Endothelial cell of umbilical vein (primary cell): ENCODE measurements at regions not wholly inside any gene's neighbourhood (a gene's known extent, or its start where the extent isn't known, plus 50 kb on each side); places are given as distances from the start of the nearest gene placed in this dataset.

Experiments used
- CTCF ChIP-seq, 2 donors: IDR thresholded peaks; 1 replicate in 1 of 2; 2 replicates in 1 of 2; pipeline ENCODE4 v1.5.1; 2011; ENCODE audit warnings: low read length in 2 of 2, mild to moderate bottlenecking in 2 of 2, moderate library complexity in 2 of 2, control low read depth in 1 of 2, inconsistent platforms in 1 of 2, low read depth in 1 of 2; ENCODE audit not compliant: insufficient read depth in 1 of 2; ENCODE audit errors: extremely low read depth in 1 of 2
- EZH2 ChIP-seq: IDR thresholded peaks from 2 replicates; pipeline ENCODE4 v1.6.1; 2012; ENCODE audit warnings: borderline replicate concordance, low read depth, mild to moderate bottlenecking, moderate library complexity, low read length, inconsistent platforms; ENCODE audit not compliant: severe bottlenecking
- POLR2A ChIP-seq: IDR thresholded peaks from 2 replicates; pipeline ENCODE4 v1.6.1; 2012; ENCODE audit warnings: low read depth, mild to moderate bottlenecking, control low read depth, low read length
- POLR2AphosphoS5 ChIP-seq: IDR thresholded peaks from 2 replicates; pipeline ENCODE4 v1.6.1; 2012; ENCODE audit warnings: low read depth, mild to moderate bottlenecking, control low read depth, low read length, moderate library complexity; ENCODE audit not compliant: insufficient read depth

- TF ChIP-seq CTCF (IDR thresholded peaks at IDR 0.05; ENCODE audit: extremely low read depth in 1 of 2, insufficient read depth in 1 of 2, low read depth in 1 of 2, low read length in 2 of 2) (no peak), POLR2A (no peak), POLR2AphosphoS5 (no peak), EZH2 (no peak)
Measured at GRCh38 chr15:69795601-69796000, 302.1 kb downstream of the TLE3 start.
